GM23248 (cell line): ENCODE measurements at regions not wholly inside any gene's neighbourhood (a gene's known extent, or its start where the extent isn't known, plus 50 kb on each side); places are given as distances from the start of the nearest gene placed in this dataset.

ENCODE experiments used
- DNase-seq: peaks from one replicate; pipeline ENCODE4 v3.0.0-alpha.2; 2015
- H2AFZ ChIP-seq: fragments of 200-600 bp; sonication (generic); 2 replicates; pipeline ENCODE4 v1.6.1; 2016; ENCODE audit warnings: antibody characterized with exemption
- H3F3A ChIP-seq: fragments of 200-600 bp; sonication (generic); 2 replicates; pipeline ENCODE4 v1.6.1; 2016; ENCODE audit warnings: mild to moderate bottlenecking, antibody characterized with exemption, mixed run types; ENCODE audit not compliant: insufficient read depth
- H3K27ac ChIP-seq: fragments of 200-600 bp; sonication (generic); 2 replicates; pipeline ENCODE4 v1.5.1; 2016; ENCODE audit warnings: mild to moderate bottlenecking
- H3K27me3 ChIP-seq: fragments of 200-600 bp; sonication (generic); replicated peaks from 2 replicates; pipeline ENCODE4 v1.6.1; 2016; ENCODE audit warnings: mild to moderate bottlenecking; ENCODE audit not compliant: insufficient read depth
- H3K36me3 ChIP-seq: fragments of 200-600 bp; sonication (generic); 2 replicates; pipeline ENCODE4 v1.6.1; 2016; ENCODE audit warnings: low read depth, mild to moderate bottlenecking
- H3K4me1 ChIP-seq: fragments of 200-600 bp; sonication (generic); 2 replicates; pipeline ENCODE4 v1.6.1; 2016; ENCODE audit warnings: mild to moderate bottlenecking; ENCODE audit not compliant: insufficient read depth
- H3K4me2 ChIP-seq: fragments of 200-600 bp; sonication (generic); one replicate; pipeline ENCODE4 v1.6.1; 2016; ENCODE audit warnings: mild to moderate bottlenecking; ENCODE audit not compliant: unreplicated experiment
- H3K4me3 ChIP-seq: fragments of 200-600 bp; sonication (generic); 2 replicates; pipeline ENCODE4 v1.5.1; 2016; ENCODE audit warnings: mild to moderate bottlenecking
- H3K79me2 ChIP-seq: fragments of 200-600 bp; sonication (generic); 2 replicates; pipeline ENCODE4 v1.6.1; 2016; ENCODE audit warnings: mild to moderate bottlenecking; ENCODE audit not compliant: insufficient read depth
- H3K9ac ChIP-seq: fragments of 200-600 bp; sonication (generic); 2 replicates; pipeline ENCODE4 v1.6.1; 2016; ENCODE audit warnings: mild to moderate bottlenecking
- H3K9me2 ChIP-seq: fragments of 200-600 bp; sonication (generic); 2 replicates; pipeline ENCODE4 v1.6.1; 2016; ENCODE audit warnings: mixed run types, mild to moderate bottlenecking, moderate library complexity; ENCODE audit not compliant: insufficient read depth
- H3K9me3 ChIP-seq: fragments of 200-600 bp; sonication (generic); one replicate; pipeline ENCODE4 v1.6.1; 2017; ENCODE audit warnings: low read depth
- H4K20me1 ChIP-seq: fragments of 200-600 bp; sonication (generic); 2 replicates; pipeline ENCODE4 v1.6.0; 2016; ENCODE audit not compliant: insufficient read depth
- EZH2 ChIP-seq: fragments of 200-600 bp; sonication (generic); IDR thresholded peaks from 2 replicates; pipeline ENCODE4 v1.6.1; 2018; ENCODE audit warnings: antibody characterized with exemption, mild to moderate bottlenecking; ENCODE audit not compliant: insufficient read depth, poor library complexity, severe bottlenecking
- EZH2phosphoT487 ChIP-seq: fragments of 200-600 bp; sonication (generic); IDR thresholded peaks from 2 replicates; pipeline ENCODE4 v1.6.1; 2018; ENCODE audit warnings: antibody characterized with exemption, moderate library complexity, mild to moderate bottlenecking, low read depth; ENCODE audit not compliant: insufficient read depth
- WGBS, 2 experiments: methylation state at CpG; one replicate each; pipeline ENCODE4 v1.1.6; 2015 to 2017; ENCODE audit warnings: low lambda C conversion rate in 2 of 2, low coverage in 1 of 2; ENCODE audit errors: missing lambda C conversion rate in 2 of 2; 5-methylcytosine and 5-hydroxymethylcytosine counted together
- in situ Hi-C: fragments of 300-500 bp; cut with MboI; formaldehyde crosslinking; loops from 2 replicates; pipeline ENCODE4 v1.15.0; 2020

GRCh38 chr9:126025991-126026390 is 278.8 kb downstream of the PBX3 start:
- Histone ChIP-seq H3K27me3 (0 out of 2 replicates have a peak, but pooled peaks cover 10% of the 10 kb centered on the region), H3K4me1 (no peaks in the 10 kb centered on the region), H3F3A (no peaks in the 10 kb centered on the region), H3K79me2 (no peaks in the 10 kb centered on the region), H3K36me3 (no peaks in the 10 kb centered on the region), H4K20me1 (no peaks in the 10 kb centered on the region), H3K4me2 (no peak overlapping the region), H2AFZ (no peak overlapping the region), H3K9me3 (no peaks in the 10 kb centered on the region), H3K27ac (no peak overlapping the region), H3K9ac (no peak overlapping the region), H3K4me3 (no peak overlapping the region), H3K9me2 (no peaks in the 10 kb centered on the region)
- TF ChIP-seq EZH2 (no peak), EZH2phosphoT487 (no peak)
- in situ Hi-C loops, result no loop called here
- no peak for DNase-seq
- 54 to 75% methylated on average over 5 of the region's 5 CpGs for WGBS, 2 experiments

DNA sequence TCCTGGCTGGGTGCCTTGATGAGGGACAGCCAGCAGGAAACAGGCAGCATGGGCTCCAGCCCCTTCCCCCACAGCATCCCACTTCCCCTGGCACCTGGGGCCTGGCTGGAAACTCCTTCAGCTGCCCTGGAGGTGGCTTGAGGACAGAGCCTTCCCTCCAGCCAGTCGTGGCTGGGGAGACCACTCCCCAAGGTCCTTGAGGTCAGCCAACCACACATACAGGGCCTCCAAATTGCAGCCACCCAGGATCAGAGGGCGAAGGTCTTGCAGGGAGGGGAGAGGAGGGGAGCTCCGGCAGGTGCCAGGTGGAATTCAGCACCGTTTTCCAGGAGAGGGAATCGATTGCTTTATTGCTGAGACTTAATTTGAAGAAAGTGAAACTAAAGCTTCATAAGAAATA is 280.4 kb downstream of the PBX3 start:
- H4K20me1 ChIP-seq, result no peaks in the 10 kb centered on the region
- no peak overlapping the region for H2AFZ ChIP-seq
- no peak overlapping the region for H3K9ac ChIP-seq
- no peaks in the 10 kb centered on the region for H3F3A ChIP-seq
- H3K9me3 ChIP-seq, result no peaks in the 10 kb centered on the region
- H3K9me2 ChIP-seq, result no peaks in the 10 kb centered on the region
- no peaks in the 10 kb centered on the region for H3K36me3 ChIP-seq
- no peak overlapping the region for H3K4me2 ChIP-seq
- H3K4me1 ChIP-seq, result no peaks in the 10 kb centered on the region
- no peak for DNase-seq
- no peak overlapping the region for H3K27ac ChIP-seq
- H3K79me2 ChIP-seq, result no peaks in the 10 kb centered on the region
- no peak for TF ChIP-seq EZH2
- no peak for TF ChIP-seq EZH2phosphoT487
- in situ Hi-C loops, result no loop called here
- no peak overlapping the region for H3K4me3 ChIP-seq
- WGBS, 2 experiments, result 38 to 46% methylated on average over 5 of the region's 5 CpGs
- 0 out of 2 replicates have a peak, but pooled peaks cover 4% of the 10 kb centered on the region for H3K27me3 ChIP-seq

DNA sequence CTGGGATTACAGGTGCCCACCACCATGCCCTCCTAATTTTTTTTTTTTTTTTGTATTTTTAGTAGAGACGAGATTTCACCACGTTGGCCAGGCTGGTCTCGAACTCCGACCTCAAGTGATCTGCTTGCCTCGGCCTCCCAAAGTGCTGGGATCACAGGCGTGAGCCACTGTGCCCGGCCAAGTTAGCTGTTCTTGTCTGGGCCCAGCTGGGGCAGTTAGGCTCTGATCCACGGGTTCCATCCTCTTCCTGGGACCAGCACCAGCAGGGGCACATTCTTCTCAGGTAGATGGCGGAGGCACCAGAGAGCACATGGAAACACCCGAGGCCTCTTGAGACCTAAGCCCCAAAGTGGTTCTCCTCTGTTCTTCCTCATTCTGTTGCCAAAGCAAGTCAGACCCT is 281.6 kb downstream of the PBX3 start:
- TF ChIP-seq EZH2 (no peak), EZH2phosphoT487 (no peak)
- H3K79me2 ChIP-seq, result no peaks in the 10 kb centered on the region
- H3K4me2 ChIP-seq, result no peak overlapping the region
- H3K36me3 ChIP-seq, result no peaks in the 10 kb centered on the region
- no peaks in the 10 kb centered on the region for H3K4me1 ChIP-seq
- H3K27ac ChIP-seq, result no peak overlapping the region
- H4K20me1 ChIP-seq, result no peaks in the 10 kb centered on the region
- no peak overlapping the region for H2AFZ ChIP-seq
- in situ Hi-C loops, result no loop called here
- no peak overlapping the region for H3K4me3 ChIP-seq
- H3K9me2 ChIP-seq, result no peaks in the 10 kb centered on the region
- H3K27me3 ChIP-seq, result 0 out of 2 replicates have a peak, but pooled peaks cover 4% of the 10 kb centered on the region
- H3K9me3 ChIP-seq, result no peaks in the 10 kb centered on the region
- no peak overlapping the region for H3K9ac ChIP-seq
- no peak for DNase-seq
- H3F3A ChIP-seq, result no peaks in the 10 kb centered on the region
- 77 to 78% methylated on average over 10 of the region's 10 CpGs for WGBS, 2 experiments

- DNase-seq, result no peak
- Histone ChIP-seq H3K9ac (no peak overlapping the region), H3F3A (no peaks in the 10 kb centered on the region), H3K79me2 (no peaks in the 10 kb centered on the region), H3K4me3 (no peak overlapping the region), H3K4me1 (no peaks in the 10 kb centered on the region), H4K20me1 (no peaks in the 10 kb centered on the region), H3K9me3 (no peaks in the 10 kb centered on the region), H2AFZ (no peak overlapping the region), H3K36me3 (no peaks in the 10 kb centered on the region), H3K9me2 (no peaks in the 10 kb centered on the region), H3K4me2 (no peak overlapping the region), H3K27ac (no peak overlapping the region), H3K27me3 (peaks cover 11% of the 10 kb centered on the region)
- WGBS, 2 experiments, result 34 to 42% methylated on average over 6 to 7 of the region's 7 CpGs
- in situ Hi-C loops, result no loop called here
- no peak for TF ChIP-seq EZH2phosphoT487
These were observed 283.5 kb downstream of the PBX3 start for GRCh38 chr9:126030716-126031115.

DNA sequence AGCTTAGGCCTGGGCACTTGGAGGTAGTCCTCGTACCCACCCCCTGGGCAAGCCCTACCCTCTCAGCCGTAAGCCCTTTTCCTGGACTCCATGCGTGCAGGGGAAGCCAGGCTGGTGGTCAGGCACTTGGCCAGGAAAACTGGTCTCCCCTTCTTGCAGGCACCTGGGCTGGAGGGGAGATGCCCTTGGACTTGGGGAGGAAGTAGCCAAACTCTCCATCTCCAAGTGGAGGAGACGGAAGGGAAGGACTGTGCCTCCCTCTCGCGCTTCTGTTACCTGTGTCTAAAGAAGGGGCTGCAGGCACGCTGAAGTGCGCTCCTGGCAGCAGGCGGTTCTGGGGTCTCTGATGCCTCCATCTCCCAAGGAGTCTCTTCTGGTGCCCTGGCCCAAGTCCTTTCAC is 283.9 kb downstream of the PBX3 start:
- no peaks in the 10 kb centered on the region for H3K36me3 ChIP-seq
- no peak for DNase-seq
- H3F3A ChIP-seq, result no peaks in the 10 kb centered on the region
- no peak overlapping the region for H3K4me2 ChIP-seq
- H3K9ac ChIP-seq, result no peak overlapping the region
- H3K9me2 ChIP-seq, result no peaks in the 10 kb centered on the region
- no peaks in the 10 kb centered on the region for H3K4me1 ChIP-seq
- no peak overlapping the region for H2AFZ ChIP-seq
- no peaks in the 10 kb centered on the region for H3K79me2 ChIP-seq
- peaks cover 12% of the 10 kb centered on the region for H3K27me3 ChIP-seq
- no peaks in the 10 kb centered on the region for H3K9me3 ChIP-seq
- WGBS, 2 experiments, result 65 to 68% methylated on average over 9 of the region's 9 CpGs
- in situ Hi-C loops, result no loop called here
- H3K4me3 ChIP-seq, result no peak overlapping the region
- no peaks in the 10 kb centered on the region for H4K20me1 ChIP-seq
- TF ChIP-seq EZH2phosphoT487 (no peak), EZH2 (no peak)
- H3K27ac ChIP-seq, result no peak overlapping the region
